HEK293 (cell line): ENCODE measurements at regions not wholly inside any gene's neighbourhood (a gene's known extent, or its start where the extent isn't known, plus 50 kb on each side); places are given as distances from the start of the nearest gene placed in this dataset.

Experiments used
- CTCF ChIA-PET: fragments of 350-600 bp; formaldehyde crosslinking; extraction: SDS; loops from one replicate; lab custom pipeline; 2021; ENCODE audit warnings: antibody characterized with exemption; lab: Yijun Ruan, JAX
- POLR2A ChIA-PET: fragments of 300-600 bp; formaldehyde crosslinking; extraction: SDS; loops from one replicate; lab custom pipeline; 2020; ENCODE audit warnings: antibody characterized with exemption, inconsistent platforms; lab: Yijun Ruan, JAX
- H3K27ac ChIP-seq: fragments of 200-500 bp; sonication (Bioruptor generic); 2 replicates; pipeline ENCODE4 v1.5.1; 2014; ENCODE audit warnings: low read depth, low read length, control low read depth, inconsistent platforms; ENCODE audit errors: extremely low read depth
- H3K36me3 ChIP-seq, 2 experiments: fragments of 200-500 bp in 1 of 2; sonication (Bioruptor generic) in 1 of 2; 1 replicate in 1 of 2; 2 replicates in 1 of 2; pipeline ENCODE4 v1.5.1; 2014 to 2017; ENCODE audit warnings: inconsistent platforms in 2 of 2, low read length in 2 of 2; ENCODE audit not compliant: control insufficient read depth in 2 of 2, insufficient read depth in 1 of 2
- H3K4me1 ChIP-seq: fragments of 200-500 bp; sonication (Bioruptor generic); 2 replicates; pipeline ENCODE4 v1.5.1; 2014; ENCODE audit warnings: mild to moderate bottlenecking, low read length, inconsistent platforms; ENCODE audit not compliant: control insufficient read depth, insufficient read depth
- H3K4me3 ChIP-seq: 2 replicates; pipeline ENCODE4 v1.5.1; 2011; ENCODE audit warnings: low read depth, mild to moderate bottlenecking, control low read depth, low read length, moderate library complexity
- H3K9me3 ChIP-seq: fragments of 200-500 bp; sonication (Bioruptor generic); 2 replicates; pipeline ENCODE4 v1.5.1; 2014; ENCODE audit warnings: low read depth, low read length, inconsistent platforms; ENCODE audit not compliant: control insufficient read depth, insufficient read depth
- GLIS1 ChIP-seq: fragments of 450-650 bp; formaldehyde crosslinking; IDR thresholded peaks from 2 replicates; pipeline ENCODE4 v1.5.1; 2016; ENCODE audit warnings: missing biosample characterization, missing genetic modification characterization
- PRDM4 ChIP-seq: fragments of 450-650 bp; formaldehyde crosslinking; IDR thresholded peaks from 2 replicates; pipeline ENCODE4 v1.5.1; 2017; ENCODE audit warnings: missing biosample characterization, missing genetic modification characterization
- ZNF157 ChIP-seq: fragments of 450-650 bp; formaldehyde crosslinking; IDR thresholded peaks from 2 replicates; pipeline ENCODE4 v1.5.1; 2016; ENCODE audit warnings: missing biosample characterization, missing genetic modification characterization
- ZNF610 ChIP-seq: fragments of 450-650 bp; formaldehyde crosslinking; IDR thresholded peaks from 2 replicates; pipeline ENCODE4 v1.5.1; 2016; ENCODE audit warnings: missing biosample characterization, missing genetic modification characterization, borderline replicate concordance

- H3K36me3 ChIP-seq, result no peaks in the 10 kb centered on the region
- ChIA-PET POLR2A (no interaction called here), CTCF (interaction anchor here (1.4 kb wide), 1 partner anchor 14 kb away, joined by 4 read pairs; no protein-coding TSS in a partner anchor)
- H3K4me3 ChIP-seq, result no peak overlapping the region
- no peaks in the 10 kb centered on the region for H3K9me3 ChIP-seq
- no peaks in the 10 kb centered on the region for H3K4me1 ChIP-seq
- TF ChIP-seq GLIS1, result peak; percentile 33
- no peak for TF ChIP-seq ZNF610 (tag by site-specific recombination)
- TF ChIP-seq PRDM4 (tag by site-specific recombination), result peak; percentile 97
- TF ChIP-seq ZNF157 (tag by site-specific recombination), result no peak
- H3K27ac ChIP-seq, result no peak overlapping the region
Observed at GRCh38 chr3:14601692-14602005, 49.9 kb upstream of the CCDC174 start.
